Chondrocyte (in vitro differentiated cells): ENCODE measurements at regions not wholly inside any gene's neighbourhood (a gene's known extent, or its start where the extent isn't known, plus 50 kb on each side); places are given as distances from the start of the nearest gene placed in this dataset.

Source experiments
- DNase-seq: peaks from one replicate; pipeline ENCODE4 v3.0.0; 2021; ENCODE audit warnings: mixed read lengths, low spot score
- H3K27ac Mint-ChIP-seq: one replicate; pipeline ENCODE4 v1.8.0; 2021; ENCODE audit warnings: mild to moderate bottlenecking, moderate library complexity, mixed read lengths; ENCODE audit not compliant: unreplicated experiment
- H3K27me3 Mint-ChIP-seq: 2 replicates; pipeline ENCODE4 v1.8.0; 2021; ENCODE audit warnings: low read depth, mixed read lengths
- H3K36me3 Mint-ChIP-seq: 2 replicates; pipeline ENCODE4 v1.8.0; 2021; ENCODE audit warnings: low read depth, mixed read lengths
- H3K4me1 Mint-ChIP-seq: 2 replicates; pipeline ENCODE4 v1.8.0; 2021; ENCODE audit warnings: low read depth, mild to moderate bottlenecking, mixed read lengths
- H3K4me3 Mint-ChIP-seq: one replicate; pipeline ENCODE4 v1.8.0; 2021; ENCODE audit warnings: mild to moderate bottlenecking, moderate library complexity, mixed read lengths; ENCODE audit not compliant: unreplicated experiment
- H3K9me3 Mint-ChIP-seq: 2 replicates; pipeline ENCODE4 v1.8.0; 2021; ENCODE audit warnings: low read depth, mixed read lengths
- CTCF ChIP-seq: fragments of 200-600 bp; sonication (generic); IDR thresholded peaks from 2 replicates; pipeline ENCODE4 v1.5.0; 2021; ENCODE audit warnings: antibody characterized with exemption, mild to moderate bottlenecking, moderate library complexity

- Mint-ChIP-seq H3K27me3 (no peaks in the 10 kb centered on the region), H3K27ac (no peak overlapping the region), H3K36me3 (no peaks in the 10 kb centered on the region), H3K9me3 (peaks cover 9% of the 10 kb centered on the region), H3K4me1 (no peaks in the 10 kb centered on the region), H3K4me3 (no peak overlapping the region)
- DNase-seq = no peak
- TF ChIP-seq CTCF = no peak
Observed at GRCh38 chr1:240036526-240036925, 55.2 kb upstream of the FMN2 start.
